HepG2 (cell line): ENCODE measurements at regions not wholly inside any gene's neighbourhood (a gene's known extent, or its start where the extent isn't known, plus 50 kb on each side); places are given as distances from the start of the nearest gene placed in this dataset.

ENCODE experiments used
- ARHGAP35 ChIP-seq: sonication (generic); formaldehyde crosslinking; IDR thresholded peaks from 2 replicates; pipeline ENCODE4 v1.9.0; 2022; ENCODE audit warnings: mild to moderate bottlenecking, inconsistent platforms, moderate library complexity, missing genetic modification reagents, borderline replicate concordance
- CSRNP2 ChIP-seq: sonication (generic); formaldehyde crosslinking; conservative IDR thresholded peaks from 2 replicates; pipeline ENCODE4 v1.8.0; 2022; ENCODE audit warnings: low read depth, missing genetic modification reagents
- FOXC1 ChIP-seq: sonication (generic); formaldehyde crosslinking; IDR thresholded peaks from 2 replicates; pipeline ENCODE4 v1.8.0; 2022; ENCODE audit warnings: mild to moderate bottlenecking, missing genetic modification reagents, borderline replicate concordance
- HNRNPLL ChIP-seq: fragments of 200-400 bp; formaldehyde crosslinking; IDR thresholded peaks from 2 replicates; pipeline ENCODE4 v1.6.1; 2017; ENCODE audit warnings: mild to moderate bottlenecking, low read depth, low read length; ENCODE audit not compliant: poor library complexity, severe bottlenecking
- MIER2 ChIP-seq: IDR thresholded peaks from 2 replicates; pipeline ENCODE4 v1.6.1; 2016; ENCODE audit warnings: missing biosample characterization, missing genetic modification reagents
- MTA1 ChIP-seq: sonication (generic); formaldehyde crosslinking; IDR thresholded peaks from 2 replicates; pipeline ENCODE4 v1.4.0; 2020; ENCODE audit warnings: missing genetic modification reagents, mild to moderate bottlenecking, borderline replicate concordance
- NFATC3 ChIP-seq: sonication (generic); formaldehyde crosslinking; IDR thresholded peaks from 2 replicates; pipeline ENCODE4 v1.5.1; 2020; ENCODE audit warnings: mild to moderate bottlenecking, missing genetic modification reagents
- PLRG1 ChIP-seq: fragments of 450-650 bp; conservative IDR thresholded peaks from 2 replicates; pipeline ENCODE4 v1.6.1; 2016
- PRMT3 ChIP-seq: sonication (generic); formaldehyde crosslinking; IDR thresholded peaks from 2 replicates; pipeline ENCODE4 v1.8.1; 2022; ENCODE audit warnings: low read depth, mild to moderate bottlenecking, moderate library complexity, missing genetic modification reagents, borderline replicate concordance
- THAP7 ChIP-seq: sonication (generic); formaldehyde crosslinking; IDR thresholded peaks from 2 replicates; pipeline ENCODE4 v1.8.1; 2023; ENCODE audit warnings: mild to moderate bottlenecking, missing genetic modification reagents
- ZBED4 ChIP-seq: sonication (generic); formaldehyde crosslinking; IDR thresholded peaks from 2 replicates; pipeline ENCODE4 v1.4.0; 2020; ENCODE audit warnings: missing genetic modification reagents, borderline replicate concordance
- ZNF12 ChIP-seq: sonication (generic); formaldehyde crosslinking; IDR thresholded peaks from 2 replicates; pipeline ENCODE4 v1.5.0; 2020; ENCODE audit warnings: missing genetic modification reagents
- ZNF530 ChIP-seq: sonication (generic); formaldehyde crosslinking; IDR thresholded peaks from 2 replicates; pipeline ENCODE4 v1.5.0; 2020; ENCODE audit warnings: low read depth, mild to moderate bottlenecking, missing genetic modification reagents

GRCh38 chr12:102322254-102322653, 124.6 kb upstream of the PMCH start (continued):
- TF ChIP-seq THAP7, result no peak
- no peak for TF ChIP-seq FOXC1 (CRISPR knock-in tag)
- no peak for TF ChIP-seq MIER2 (CRISPR knock-in tag)
- TF ChIP-seq NFATC3 (CRISPR knock-in tag), result no peak
- TF ChIP-seq MTA1 (CRISPR knock-in tag), result no peak
- no peak for TF ChIP-seq ZBED4 (CRISPR knock-in tag)
- TF ChIP-seq CSRNP2 (CRISPR knock-in tag), result no peak
- TF ChIP-seq ARHGAP35 (CRISPR knock-in tag), result no peak
- TF ChIP-seq ZNF12 (CRISPR knock-in tag), result no peak
- no peak for TF ChIP-seq HNRNPLL
- TF ChIP-seq PRMT3 (CRISPR knock-in tag), result no peak
- TF ChIP-seq PLRG1, result no peak
- no peak for TF ChIP-seq ZNF530 (CRISPR knock-in tag)
